HG03095 (cell line): ENCODE measurements at regions not wholly inside any gene's neighbourhood (a gene's known extent, or its start where the extent isn't known, plus 50 kb on each side); places are given as distances from the start of the nearest gene placed in this dataset.
"Not testable (repeated sequence)": the region's sequence is repeated elsewhere in the genome, so short reads cannot be mapped to it uniquely, and the experiment has no call there.

Source experiments
- ATAC-seq: cut with Tn5 transposase; IDR thresholded peaks from one replicate; pipeline ENCODE4 v1.9.1; 2021; ENCODE audit warnings: moderate library complexity; ENCODE audit not compliant: unreplicated experiment

DNA sequence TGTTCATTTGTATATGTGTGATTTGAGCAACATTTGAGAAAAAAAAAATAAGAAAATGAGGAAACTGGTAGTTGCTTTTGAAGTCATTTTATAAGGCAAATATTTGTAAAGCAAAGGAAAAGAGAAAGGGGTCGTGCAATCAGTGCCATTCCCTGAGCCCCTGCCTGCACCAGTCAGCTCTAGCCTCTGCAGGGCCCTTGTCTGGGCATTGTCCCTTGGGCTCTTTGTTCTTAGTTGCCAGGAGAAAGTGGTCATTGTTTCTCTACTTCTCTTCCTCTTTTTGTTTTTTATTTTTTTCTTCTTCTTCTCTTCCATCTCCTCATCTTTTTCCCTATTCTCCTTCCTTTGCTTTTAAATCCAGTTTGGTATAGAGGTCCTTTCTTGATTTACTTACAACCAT lies 175.3 kb upstream of the CREB1 start:
- no peak for ATAC-seq

DNA sequence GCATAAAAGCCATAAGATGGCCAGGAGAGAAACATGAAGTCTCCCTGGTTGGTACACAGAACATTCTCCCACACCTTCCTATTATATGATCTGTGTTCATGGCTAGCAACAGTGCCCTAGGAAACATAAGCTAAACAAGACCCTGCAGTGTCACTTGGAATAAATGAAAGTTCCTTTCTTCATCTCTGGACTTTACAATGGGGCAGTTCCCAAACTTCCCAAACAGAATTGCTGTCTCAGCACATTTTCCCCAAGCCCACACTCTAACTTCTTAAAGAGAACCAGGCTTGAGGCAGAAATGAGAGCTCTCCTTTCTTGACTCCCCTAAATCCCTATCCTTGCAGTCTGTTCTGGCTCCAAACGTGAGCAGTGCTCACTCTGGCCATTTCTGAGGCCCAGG lies 173.2 kb upstream of the CREB1 start:
- no peak for ATAC-seq

DNA sequence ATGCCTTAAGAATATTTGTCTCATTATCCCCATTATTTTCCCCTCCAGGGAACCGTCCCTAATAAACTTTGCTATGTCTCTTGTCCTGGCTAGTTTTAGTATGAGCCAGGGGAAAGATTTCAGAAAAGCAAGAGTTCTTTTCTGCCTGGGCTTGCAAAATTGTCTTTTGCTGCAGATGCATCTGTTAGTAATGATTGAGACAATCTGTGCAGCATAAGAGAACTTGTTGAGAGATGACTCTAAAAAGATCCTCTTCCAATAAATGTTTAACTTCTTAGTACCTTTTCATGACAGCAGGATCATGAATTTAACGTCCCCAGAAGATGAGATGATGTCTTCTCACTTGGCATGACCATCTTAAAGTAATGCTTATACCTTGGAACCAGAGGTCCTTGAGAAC lies 172.5 kb upstream of the CREB1 start:
- ATAC-seq, result no peak

DNA sequence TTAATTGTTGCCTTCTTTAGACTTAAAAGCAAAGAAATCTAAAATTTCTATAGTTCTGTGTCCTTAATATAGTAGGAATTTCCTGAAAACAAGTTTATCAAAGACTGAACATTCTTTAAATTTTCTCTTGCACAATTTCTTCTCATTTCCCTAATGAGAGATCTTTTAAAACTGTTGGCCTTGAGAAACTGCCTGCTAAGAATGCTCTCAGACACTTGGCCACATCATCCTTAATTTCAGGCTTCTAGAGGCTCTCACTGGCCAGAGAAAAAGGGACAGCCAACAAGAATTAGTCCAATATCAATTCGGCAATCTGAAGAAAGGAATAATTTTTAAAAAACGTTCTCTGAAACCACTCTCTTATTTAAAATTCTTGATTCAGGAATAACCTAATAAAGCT lies 167.0 kb upstream of the CREB1 start:
- ATAC-seq, result no peak

DNA sequence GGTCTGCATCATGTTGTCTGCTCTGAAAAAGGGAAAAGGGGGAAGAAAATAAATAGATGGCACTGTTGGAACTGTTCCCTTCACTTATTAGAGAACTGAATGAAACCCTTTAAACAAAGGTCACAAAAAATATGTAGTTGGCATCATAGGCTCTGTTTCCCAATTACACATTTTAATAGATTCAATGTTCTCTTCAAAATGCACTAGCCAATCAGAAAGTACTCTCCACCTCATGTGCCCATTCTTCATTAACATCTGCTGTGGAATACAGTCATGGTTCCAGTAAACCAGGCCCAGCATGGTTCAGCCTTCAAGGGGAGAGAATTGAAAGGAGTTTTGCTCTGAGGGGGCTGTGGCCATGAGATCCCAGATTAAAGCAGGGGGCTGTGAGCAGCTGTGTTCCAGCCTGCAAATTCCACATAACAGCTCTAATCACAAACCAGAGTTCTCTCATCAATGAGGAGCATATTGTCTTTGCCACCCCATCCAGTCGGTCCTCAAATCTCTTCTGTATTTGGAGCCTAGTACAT lies 165.9 kb upstream of the CREB1 start:
- ATAC-seq, result no peak

DNA sequence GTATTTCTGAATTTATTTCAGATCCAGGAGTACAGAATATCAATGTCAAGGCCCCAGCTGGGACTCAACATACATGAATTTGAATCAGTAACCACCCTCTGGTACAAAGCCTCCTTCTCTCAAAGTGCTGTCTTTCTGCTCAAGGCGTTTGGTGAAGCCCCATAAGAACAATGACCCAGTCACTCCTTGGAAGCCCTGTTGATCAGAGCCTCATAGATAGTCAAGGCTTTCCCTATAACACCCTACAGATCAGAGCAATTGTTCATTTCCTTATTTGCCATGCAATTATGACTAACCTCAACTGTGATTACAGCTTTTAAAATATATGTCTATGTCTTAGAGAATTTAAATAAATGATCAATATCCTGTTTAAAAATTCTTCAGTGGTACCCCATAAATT lies 159.1 kb upstream of the CREB1 start:
- ATAC-seq, result no peak

DNA sequence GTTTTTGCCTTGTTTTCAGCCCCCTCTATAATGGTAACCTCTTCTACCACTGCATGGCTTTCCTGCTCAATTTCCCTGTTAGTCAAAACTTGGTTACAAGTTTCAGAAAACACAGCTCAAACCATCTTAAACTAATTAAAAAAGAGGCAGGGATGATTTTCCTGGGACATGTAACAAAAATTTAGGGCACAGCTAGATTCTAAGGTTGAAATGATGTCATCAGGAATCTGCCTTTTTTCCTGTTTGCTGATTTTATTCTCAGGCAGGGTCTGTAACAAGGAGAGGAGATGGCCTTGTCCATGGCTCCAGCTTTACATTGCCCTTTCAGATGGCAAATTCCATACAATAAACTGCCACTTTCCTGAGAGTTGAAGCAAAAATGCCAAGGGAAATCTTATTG lies 157.9 kb upstream of the CREB1 start:
- no peak for ATAC-seq

DNA sequence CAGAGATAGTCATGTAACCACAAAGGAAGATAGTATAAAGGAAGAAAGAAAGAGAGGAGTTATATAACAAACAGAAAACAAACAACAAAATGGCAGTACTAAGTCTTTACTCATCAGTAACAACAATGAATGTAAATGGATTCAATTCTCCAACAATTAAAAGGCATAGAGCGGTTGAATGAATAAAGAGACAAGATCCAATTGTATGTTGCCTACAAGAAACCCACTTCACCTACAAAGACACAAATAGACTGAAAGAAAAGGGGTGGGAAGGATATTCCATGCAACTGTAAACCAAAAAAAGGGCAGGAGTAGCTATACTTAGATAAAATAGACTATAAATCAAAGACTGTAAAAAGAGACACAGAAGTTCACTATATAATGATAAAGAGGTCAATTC lies 157.3 kb upstream of the CREB1 start:
- ATAC-seq, result no peak

DNA sequence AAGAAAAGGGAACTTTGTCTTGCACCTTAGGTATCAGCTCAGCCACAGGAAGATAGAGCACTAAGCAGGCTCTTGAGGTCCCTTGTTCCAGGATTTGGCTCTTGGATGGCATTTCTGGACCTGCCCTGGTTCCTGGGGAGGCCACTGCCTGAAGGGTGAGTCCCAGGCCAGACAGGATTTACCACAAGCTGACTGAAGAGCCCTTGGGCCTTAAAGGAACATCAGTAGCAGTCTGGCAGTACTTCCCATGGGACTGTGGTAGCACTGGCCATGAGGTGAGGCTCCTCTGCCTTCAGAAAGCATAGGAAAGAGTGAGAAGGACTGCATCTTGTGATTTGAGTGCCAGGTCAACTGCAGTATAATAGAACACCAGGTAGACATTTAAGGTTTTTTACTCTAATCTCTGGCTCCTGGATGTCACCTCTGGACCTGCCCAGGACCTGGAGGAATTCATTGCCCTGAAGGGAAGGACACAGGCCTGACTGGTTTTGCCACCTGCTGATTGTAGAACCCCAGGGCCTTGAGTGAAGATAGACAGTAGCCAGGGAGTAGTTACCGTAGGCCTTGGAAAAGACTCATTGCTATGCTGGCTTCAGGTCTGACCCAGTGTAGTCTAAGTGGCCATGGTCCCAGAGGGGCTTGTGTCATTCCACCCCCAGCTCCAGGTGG lies 154.4 kb upstream of the CREB1 start:
- no peak for ATAC-seq

DNA sequence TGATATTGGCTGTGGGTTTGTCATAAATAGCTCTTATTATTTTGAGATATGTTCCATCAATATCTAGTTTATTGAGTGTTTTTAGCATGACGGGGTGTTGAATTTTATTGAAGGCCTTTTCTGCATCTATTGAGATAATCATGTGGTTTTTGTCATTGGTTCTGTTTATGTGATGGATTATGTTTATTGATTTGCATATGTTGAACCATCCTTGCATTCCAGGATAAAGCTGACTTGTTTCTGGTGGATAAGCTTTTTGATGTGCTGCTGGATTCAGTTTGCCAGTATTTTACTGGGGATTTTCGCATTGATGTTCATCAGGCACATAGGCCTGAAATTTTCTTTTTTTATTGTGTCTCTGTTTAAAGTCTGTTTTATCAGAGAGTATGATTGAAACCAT lies 151.1 kb upstream of the CREB1 start:
- not testable (repeated sequence) for ATAC-seq

DNA sequence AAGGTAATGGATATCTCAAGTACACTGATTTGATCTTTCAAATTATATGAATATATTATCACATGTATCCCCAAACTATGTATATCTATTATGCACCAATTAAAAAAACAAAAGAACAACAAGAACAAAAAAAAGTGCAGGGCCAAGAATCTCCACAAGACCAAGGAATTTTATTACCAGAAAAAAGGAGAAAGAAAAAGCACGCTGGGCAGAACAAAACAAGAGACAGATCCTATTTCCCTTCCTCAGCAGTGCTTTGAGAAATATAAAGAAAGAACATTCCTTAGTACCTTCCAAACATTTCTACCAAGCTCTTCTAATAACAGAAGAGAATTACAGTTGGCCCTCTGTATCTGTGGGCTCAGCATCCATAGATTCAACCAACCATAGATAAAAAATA lies 144.7 kb upstream of the CREB1 start:
- ATAC-seq, result no peak

DNA sequence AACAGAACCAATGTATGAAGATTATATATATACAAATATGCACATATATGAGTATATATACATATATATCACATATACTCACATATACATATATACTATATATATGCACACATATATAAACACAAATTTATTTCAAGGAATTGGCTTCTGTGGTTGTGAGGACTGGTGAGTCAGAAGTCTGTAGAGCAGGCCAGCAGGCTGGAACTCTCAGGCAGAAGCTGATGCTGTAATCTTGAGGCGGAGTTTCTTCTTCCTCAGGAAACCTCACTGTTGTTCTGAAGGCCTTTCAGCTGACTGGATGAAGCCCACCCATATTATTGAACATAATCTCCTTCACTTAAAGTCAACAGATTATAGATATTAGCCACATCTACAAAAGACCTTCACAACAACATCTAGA lies 143.9 kb upstream of the CREB1 start:
- ATAC-seq, result no peak

DNA sequence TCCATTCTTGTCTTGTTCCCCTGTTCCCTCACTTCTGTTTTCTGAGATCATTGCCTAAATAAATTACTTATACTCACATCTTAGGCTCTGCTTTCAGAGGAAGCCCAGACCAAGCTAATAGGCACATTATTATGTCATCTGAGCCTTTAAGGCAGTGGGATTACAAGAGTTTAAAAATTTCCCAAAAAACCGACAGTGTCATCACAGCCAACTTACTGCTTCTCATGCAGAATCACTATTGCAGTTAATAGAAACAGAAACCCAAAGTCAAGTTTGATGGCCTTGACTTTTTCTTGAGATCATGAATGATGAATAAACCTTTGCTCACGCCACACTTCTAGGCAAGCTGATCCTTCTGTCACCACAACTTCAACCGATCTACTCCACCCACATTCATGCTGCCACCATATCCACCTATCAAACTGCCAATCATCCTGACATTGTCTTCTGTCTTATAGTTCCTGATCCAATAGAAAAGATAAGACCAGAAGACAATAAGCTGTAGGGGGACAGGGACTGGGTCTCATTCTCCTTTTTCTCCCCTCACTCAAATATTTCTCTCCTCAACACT lies 142.7 kb upstream of the CREB1 start:
- ATAC-seq, result no peak

DNA sequence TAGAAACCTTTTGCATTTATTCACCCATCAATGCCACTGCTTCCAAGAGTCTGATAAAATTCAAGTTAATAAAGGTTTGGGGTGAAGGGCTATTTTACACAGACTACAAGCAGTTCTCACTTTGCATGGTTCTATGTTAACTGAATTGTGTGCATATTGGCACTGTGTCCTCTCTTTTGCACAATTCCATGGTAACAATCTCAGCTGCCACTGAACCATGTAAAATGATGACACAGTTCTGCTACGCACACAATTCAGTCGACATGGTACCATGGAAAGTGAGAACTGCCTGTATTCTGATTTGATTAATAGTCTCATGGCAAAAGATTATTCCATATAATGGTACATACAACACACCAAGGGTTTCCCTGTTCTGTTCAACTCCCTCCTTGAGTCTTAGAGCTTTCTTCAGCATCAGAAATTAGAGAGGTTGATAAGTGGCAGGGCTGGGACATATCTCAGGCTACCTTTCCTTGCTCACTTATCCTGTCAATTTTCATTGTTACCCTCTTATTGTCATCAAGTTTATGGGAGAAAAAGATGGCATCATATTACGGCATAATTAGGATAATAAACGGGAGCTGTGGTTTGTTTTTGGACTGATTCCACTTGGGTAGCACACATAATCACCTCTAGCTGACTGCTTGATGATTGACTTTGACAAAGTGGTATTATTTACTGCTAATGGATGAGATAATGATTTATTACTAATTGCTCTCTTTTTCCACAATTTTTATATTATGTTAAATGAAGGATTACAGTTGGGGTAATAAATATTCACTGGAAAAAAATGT lies 139.3 kb upstream of the CREB1 start:
- ATAC-seq, result no peak

DNA sequence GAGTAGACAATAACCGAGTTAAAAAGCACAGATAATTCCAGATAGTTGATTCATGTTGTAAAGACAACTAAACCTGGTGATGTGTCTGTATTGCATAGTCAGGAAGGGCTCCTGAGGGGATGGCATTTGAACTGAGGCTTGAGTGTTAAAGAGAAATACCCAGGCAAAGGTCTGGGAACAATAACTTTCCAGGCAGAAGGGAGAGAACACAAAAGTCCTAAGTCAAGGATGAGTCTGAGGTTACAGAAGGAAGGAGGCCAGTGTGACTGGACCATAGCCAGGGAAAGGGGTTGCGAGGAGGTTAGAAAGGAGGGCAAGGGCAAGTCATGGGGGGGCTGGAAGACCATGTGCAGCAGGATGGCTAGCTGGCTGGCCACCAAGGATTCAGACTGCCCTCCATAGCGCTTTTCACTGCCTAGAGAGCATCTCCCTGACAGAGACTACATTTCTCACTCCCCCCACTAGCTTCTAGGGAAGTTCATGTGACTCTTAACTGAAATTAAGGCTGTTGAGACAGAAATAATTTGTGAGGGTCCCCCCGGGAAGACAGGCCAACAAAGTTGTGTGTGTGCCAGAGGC lies 135.5 kb upstream of the CREB1 start:
- no peak for ATAC-seq

DNA sequence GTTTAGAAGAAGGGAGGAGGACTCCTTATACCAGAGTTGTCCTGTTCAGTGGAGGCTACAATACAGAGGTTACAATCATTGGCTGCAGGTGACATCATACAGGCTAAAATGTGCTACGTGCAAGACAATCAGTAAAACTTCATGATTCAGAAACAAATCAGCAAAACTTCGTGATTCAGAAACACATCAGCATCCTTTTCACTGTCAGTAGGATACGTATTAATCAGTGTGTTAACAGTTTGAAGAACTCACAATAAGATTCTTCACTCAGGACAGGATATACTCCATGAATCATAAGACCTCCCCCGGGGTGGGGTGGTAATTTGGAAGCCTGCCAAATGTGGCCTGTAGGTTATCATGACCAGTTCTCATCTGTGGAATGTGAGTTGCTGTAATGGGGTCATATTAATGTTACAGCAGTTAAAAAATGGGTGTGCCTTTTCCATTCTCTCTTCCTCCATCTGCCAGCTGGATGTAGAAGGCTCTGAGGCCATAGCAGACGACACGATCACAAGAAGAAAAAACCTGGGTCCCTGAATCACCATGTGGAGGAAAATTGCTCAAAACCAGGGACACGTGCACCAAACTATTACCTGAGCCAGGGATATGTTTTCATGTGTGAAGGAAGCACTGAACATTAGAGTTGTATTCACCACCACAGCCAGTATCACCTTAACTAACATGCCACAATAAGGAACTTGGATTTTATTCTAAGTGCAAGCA lies 134.8 kb upstream of the CREB1 start:
- ATAC-seq, result no peak

DNA sequence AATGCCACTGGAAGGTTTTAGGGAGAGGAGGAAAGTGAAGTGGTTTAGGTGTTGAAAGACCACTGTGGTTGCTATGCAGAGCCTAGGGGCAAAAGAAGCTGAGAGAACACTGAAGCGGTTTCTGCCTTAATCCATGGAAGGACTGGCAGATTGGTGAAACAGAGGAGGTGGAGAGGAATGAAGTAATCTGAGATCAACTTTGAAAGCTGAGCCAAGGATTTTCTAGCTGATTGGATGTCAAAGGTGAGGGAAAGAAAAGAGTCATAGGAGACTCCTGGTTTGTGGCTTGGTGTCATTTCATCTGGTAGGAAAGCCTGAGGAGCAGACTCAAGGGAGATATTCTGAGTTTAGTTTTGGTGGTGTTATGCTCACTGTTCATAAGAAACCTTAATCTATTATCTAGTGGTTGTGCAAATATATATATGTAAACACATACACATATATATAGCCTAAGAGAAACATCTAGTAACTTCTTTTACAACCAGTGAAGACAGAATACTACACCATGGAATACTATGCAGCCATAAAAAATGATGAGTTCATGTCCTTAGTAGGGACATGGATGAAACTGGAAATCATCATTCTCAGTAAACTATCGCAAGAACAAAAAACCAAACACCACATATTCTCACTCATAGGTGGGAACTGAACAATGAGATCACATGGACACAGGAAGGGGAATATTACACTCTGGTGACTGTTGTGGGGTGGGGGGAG lies 134.1 kb upstream of the CREB1 start:
- ATAC-seq, result no peak

DNA sequence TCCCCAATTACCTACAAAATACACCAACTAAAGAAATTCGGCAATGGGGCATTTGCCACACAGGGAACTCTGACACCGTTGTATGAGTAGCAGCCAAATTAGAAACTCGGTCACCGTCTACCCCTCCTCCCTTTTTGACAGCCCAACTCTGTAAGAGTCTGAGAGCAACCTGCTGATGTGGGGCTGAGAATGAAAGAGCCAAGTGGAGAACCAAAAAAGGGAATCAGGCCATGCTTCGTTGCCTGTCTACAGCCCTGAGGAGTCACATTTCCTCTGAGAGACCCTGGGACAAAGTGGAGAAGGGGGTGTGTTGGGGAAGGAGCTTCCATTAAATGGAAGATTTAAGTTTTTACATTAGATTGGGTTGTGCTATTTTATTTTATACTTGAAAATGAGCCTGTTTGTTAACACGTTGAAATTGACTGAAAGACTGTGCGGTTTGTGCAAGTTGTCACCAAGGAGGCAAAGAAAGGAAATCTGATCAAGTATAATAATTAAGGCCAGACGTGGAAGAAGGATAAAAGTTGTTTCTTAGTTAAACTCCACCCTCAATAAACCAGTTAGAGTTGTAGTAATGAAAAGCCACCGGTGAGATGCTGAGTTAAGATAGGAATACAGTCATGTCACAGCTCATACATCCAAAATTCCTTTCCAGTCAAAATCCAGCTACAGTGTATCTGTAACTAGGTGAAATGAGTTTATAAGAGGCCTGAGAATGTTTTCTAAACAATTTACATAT lies 131.7 kb upstream of the CREB1 start:
- no peak for ATAC-seq

DNA sequence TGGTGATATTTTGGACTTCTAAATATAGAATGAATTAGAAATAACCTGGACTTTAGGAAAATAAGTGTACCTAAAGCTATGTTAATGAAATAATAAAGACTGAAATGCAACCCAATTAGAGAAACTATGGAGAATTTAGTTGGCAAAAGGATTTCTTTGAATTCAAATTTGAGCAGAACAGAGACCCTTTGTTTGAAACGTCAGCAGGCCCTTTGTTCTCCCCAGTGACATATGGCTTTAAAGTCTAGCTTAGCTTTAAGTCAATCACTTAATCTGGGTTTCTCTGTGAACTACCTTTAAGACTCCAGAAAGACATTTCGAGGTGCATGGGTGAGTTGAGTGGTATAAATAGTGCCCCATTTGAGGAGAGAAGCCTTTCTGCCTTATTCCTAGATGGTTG lies 130.5 kb upstream of the CREB1 start:
- ATAC-seq, result no peak

DNA sequence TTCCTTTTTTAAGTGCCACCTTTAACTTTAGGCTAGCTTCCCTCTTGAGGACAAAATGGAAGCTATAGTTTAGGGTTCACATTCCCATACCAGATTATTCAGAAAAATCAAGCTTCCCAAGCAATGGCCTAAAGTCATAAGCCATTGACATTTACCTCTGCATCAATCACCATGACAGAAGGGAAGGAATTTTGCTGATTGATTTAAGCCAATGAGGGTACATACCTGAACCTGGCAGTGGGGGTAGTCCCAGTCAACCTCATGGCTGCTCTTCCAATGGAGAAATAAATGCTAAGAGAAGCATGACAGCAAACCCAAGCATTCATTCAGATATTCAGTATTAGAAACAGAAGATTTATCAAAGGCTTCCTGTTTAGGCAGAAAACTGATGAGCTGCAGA lies 128.4 kb upstream of the CREB1 start:
- ATAC-seq, result no peak
